Lung (tissue), 11 donors: ENCODE measurements at regions not wholly inside any gene's neighbourhood (a gene's known extent, or its start where the extent isn't known, plus 50 kb on each side); places are given as distances from the start of the nearest gene placed in this dataset.

ENCODE experiments used
- ATAC-seq: fragments of 200-7000 bp; cut with Tn5 transposase; one replicate; pipeline ENCODE4 v1.9.1; 2020; ENCODE audit warnings: moderate number of reproducible peaks; ENCODE audit not compliant: insufficient read depth, low FRiP score
- DNase-seq, 3 donors: peaks; one replicate each; pipeline ENCODE4 v3.0.0-alpha.2; 2013 to 2017
- H3K27ac ChIP-seq, 2 donors: one replicate each; pipeline ENCODE4 v1.5.1; 2013; ENCODE audit warnings: mild to moderate bottlenecking in 2 of 2, moderate library complexity in 2 of 2, control low read depth in 1 of 2, inconsistent platforms in 1 of 2, low read depth in 1 of 2, low read length in 1 of 2
- H3K27me3 ChIP-seq, 3 donors: one replicate each; pipeline ENCODE4 v1.5.1; 2013; ENCODE audit warnings: low read length in 2 of 3; ENCODE audit not compliant: control insufficient read depth in 3 of 3, insufficient read depth in 3 of 3
- H3K36me3 ChIP-seq, 4 donors: one replicate each; pipeline ENCODE4 v1.5.1; 2013; ENCODE audit warnings: low read length in 4 of 4, mild to moderate bottlenecking in 1 of 4, moderate library complexity in 1 of 4; ENCODE audit not compliant: control insufficient read depth in 4 of 4, insufficient read depth in 4 of 4
- H3K4me1 ChIP-seq, 5 donors: one replicate each; pipeline ENCODE4 v1.5.1; 2013; ENCODE audit warnings: low read length in 5 of 5, mild to moderate bottlenecking in 2 of 5, moderate library complexity in 1 of 5; ENCODE audit not compliant: control insufficient read depth in 5 of 5, insufficient read depth in 5 of 5
- H3K4me3 ChIP-seq: one replicate; pipeline ENCODE4 v1.5.1; 2013; ENCODE audit warnings: mild to moderate bottlenecking, control low read depth, moderate library complexity
- H3K9ac ChIP-seq, 2 donors: one replicate each; pipeline ENCODE4 v1.5.1; 2013; ENCODE audit warnings: low read length in 2 of 2, control low read depth in 1 of 2; ENCODE audit not compliant: insufficient read depth in 1 of 2
- H3K9me3 ChIP-seq, 4 donors: one replicate each; pipeline ENCODE4 v1.5.1; 2013; ENCODE audit warnings: low read length in 3 of 4, mild to moderate bottlenecking in 1 of 4, moderate library complexity in 1 of 4; ENCODE audit not compliant: control insufficient read depth in 4 of 4, insufficient read depth in 3 of 4
- CTCF ChIP-seq: IDR thresholded peaks from 2 replicates; pipeline ENCODE4 v1.5.1; 2012; ENCODE audit warnings: mild to moderate bottlenecking; ENCODE audit errors: control extremely low read depth, extremely low read depth
- WGBS, 2 donors: extraction: QIAGEN DNeasy Blood & Tissue Kit; methylation state at CpG; one replicate each; pipeline ENCODE4 v1.1.7; 2013; 5-methylcytosine and 5-hydroxymethylcytosine counted together
- donor health status: control.
- donor health status: control.
- donor health status: Bipolar disorder and iron deficiency.
- donor health status: healthy.
- donor health status: DM: yes; HTN: yes; CAD: no.

GRCh38 chr17:79410681-79411080 lies 200.2 kb downstream of the RBFOX3 start:
- Histone ChIP-seq H3K36me3 (no peaks in the 10 kb centered on the region), H3K4me3 (no peak overlapping the region), H3K9ac (no peak overlapping the region), H3K9me3 (peaks cover 0 to 2% (median 0%) of the 10 kb centered on the region in 4 donors), H3K27me3 (peaks cover under 1 to 56% (median 27%) of the 10 kb centered on the region in 3 donors), H3K27ac (no peak overlapping the region), H3K4me1 (peaks cover 0 to 13% (median 0%) of the 10 kb centered on the region in 5 donors)
- DNase-seq: no peak
- no peak for ATAC-seq
- TF ChIP-seq CTCF: no peak
- 80 to 86% methylated on average over 9 of the region's 9 CpGs for WGBS, 2 donors

GRCh38 chr17:79408251-79408650 lies 202.6 kb downstream of the RBFOX3 start:
- Histone ChIP-seq H3K9me3 (peaks cover 0 to 3% (median 0%) of the 10 kb centered on the region in 4 donors), H3K27me3 (peaks cover 0 to 45% (median 27%) of the 10 kb centered on the region in 3 donors), H3K4me1 (peaks cover 0 to 10% (median 0%) of the 10 kb centered on the region in 5 donors), H3K36me3 (no peaks in the 10 kb centered on the region), H3K9ac (no peak overlapping the region), H3K27ac (no peak overlapping the region), H3K4me3 (no peak overlapping the region)
- ATAC-seq: no peak
- TF ChIP-seq CTCF: no peak
- DNase-seq: no peak
- whole genome bisulfite sequencing, 2 donors: 46 to 52% methylated on average over 11 of the region's 11 CpGs

GRCh38 chr17:79407385-79407784 lies 203.5 kb downstream of the RBFOX3 start:
- 32 to 39% methylated on average over 8 of the region's 8 CpGs for WGBS, 2 donors
- H3K4me1 ChIP-seq: peaks cover 0 to 10% (median 0%) of the 10 kb centered on the region in 5 donors
- DNase-seq: no peak
- H3K27me3 ChIP-seq: peaks cover 0 to 48% (median 24%) of the 10 kb centered on the region in 3 donors
- no peaks in the 10 kb centered on the region for H3K36me3 ChIP-seq
- peaks cover 0 to 3% (median 0%) of the 10 kb centered on the region in 4 donors for H3K9me3 ChIP-seq
- no peak overlapping the region for H3K4me3 ChIP-seq
- TF ChIP-seq CTCF: no peak
- no peak overlapping the region for H3K9ac ChIP-seq
- no peak for ATAC-seq
- no peak overlapping the region for H3K27ac ChIP-seq

GRCh38 chr17:79406316-79406715 lies 204.5 kb downstream of the RBFOX3 start:
- Histone ChIP-seq H3K9ac (no peak overlapping the region), H3K4me3 (no peak overlapping the region), H3K36me3 (no peaks in the 10 kb centered on the region), H3K27me3 (peaks cover 0 to 46% (median 19%) of the 10 kb centered on the region in 3 donors), H3K9me3 (peaks cover 0 to 3% (median 0%) of the 10 kb centered on the region in 4 donors), H3K27ac (no peak overlapping the region), H3K4me1 (peaks cover 0 to 10% (median 0%) of the 10 kb centered on the region in 5 donors)
- 35 to 46% methylated on average over 16 of the region's 16 CpGs for WGBS, 2 donors
- TF ChIP-seq CTCF: no peak
- no peak for ATAC-seq
- DNase-seq: no peak
